CD14-positive monocyte (primary cell): ENCODE measurements at regions not wholly inside any gene's neighbourhood (a gene's known extent, or its start where the extent isn't known, plus 50 kb on each side); places are given as distances from the start of the nearest gene placed in this dataset.

Experiments used
- DNase-seq, 3 donors: peaks; one replicate each; pipeline ENCODE4 v3.0.0-alpha.2; 2011 to 2022
- H2AFZ ChIP-seq: 2 replicates; pipeline ENCODE4 v1.6.0; 2012; ENCODE audit warnings: mild to moderate bottlenecking, low read depth, low read length, inconsistent platforms; ENCODE audit not compliant: insufficient read depth, poor library complexity, severe bottlenecking
- H3K27ac ChIP-seq, 2 donors: 1 replicate in 1 of 2; 2 replicates in 1 of 2; pipeline ENCODE4 v1.5.1; 2012 to 2013; ENCODE audit warnings: low read length in 2 of 2, control low read depth in 1 of 2, inconsistent platforms in 1 of 2, low read depth in 1 of 2, mild to moderate bottlenecking in 1 of 2
- H3K27me3 ChIP-seq, 2 donors: one replicate each; pipeline versions ENCODE4 v1.6.0 to v1.6.1; 2011 to 2013; ENCODE audit warnings: low read length in 2 of 2; ENCODE audit not compliant: control insufficient read depth in 2 of 2, insufficient read depth in 2 of 2
- H3K36me3 ChIP-seq, 2 donors: replicated peaks in 1 of 2; 1 replicate in 1 of 2; 2 replicates in 1 of 2; pipeline versions ENCODE4 v1.5.1 to v1.6.1; 2012 to 2013; ENCODE audit warnings: low read length in 2 of 2, control low read depth in 1 of 2, inconsistent platforms in 1 of 2, mild to moderate bottlenecking in 1 of 2; ENCODE audit not compliant: insufficient read depth in 2 of 2, control insufficient read depth in 1 of 2
- H3K4me1 ChIP-seq, 2 donors: 1 replicate in 1 of 2; 2 replicates in 1 of 2; pipeline versions ENCODE4 v1.5.1 to v1.6.1; 2012 to 2013; ENCODE audit warnings: low read length in 2 of 2, control low read depth in 1 of 2, inconsistent platforms in 1 of 2, mild to moderate bottlenecking in 1 of 2, moderate library complexity in 1 of 2; ENCODE audit not compliant: insufficient read depth in 2 of 2, control insufficient read depth in 1 of 2
- H3K4me2 ChIP-seq: replicated peaks from 2 replicates; pipeline ENCODE3; 2012; ENCODE audit warnings: low read length, moderate library complexity, mild to moderate bottlenecking; ENCODE audit not compliant: poor library complexity, severe bottlenecking; ENCODE audit errors: extremely low read depth
- H3K4me3 ChIP-seq, 3 experiments: fragments of 200-600 bp in 1 of 3; sonication (generic) in 1 of 3; replicated peaks in 1 of 3; 1 replicate in 2 of 3; 2 replicates in 1 of 3; pipeline ENCODE4 v1.5.1; 2011 to 2013; ENCODE audit warnings: low read length in 3 of 3, mild to moderate bottlenecking in 3 of 3, control low read depth in 2 of 3, low read depth in 2 of 3, inconsistent platforms in 1 of 3, moderate library complexity in 1 of 3
- H3K79me2 ChIP-seq: 2 replicates; pipeline ENCODE4 v1.6.0; 2012; ENCODE audit warnings: mild to moderate bottlenecking, control low read depth, inconsistent platforms, low read length, moderate library complexity; ENCODE audit not compliant: insufficient read depth
- H3K9ac ChIP-seq: 2 replicates; pipeline ENCODE4 v1.6.0; 2017; ENCODE audit warnings: low read length, mild to moderate bottlenecking; ENCODE audit not compliant: insufficient read depth, poor library complexity, severe bottlenecking
- H3K9me3 ChIP-seq, 2 donors: replicated peaks in 1 of 2; 1 replicate in 1 of 2; 2 replicates in 1 of 2; pipeline versions ENCODE4 v1.5.1 to v1.6.1; 2012 to 2013; ENCODE audit warnings: low read length in 2 of 2, control low read depth in 1 of 2; ENCODE audit not compliant: control insufficient read depth in 1 of 2, insufficient read depth in 1 of 2
- H4K20me1 ChIP-seq: 2 replicates; pipeline ENCODE4 v1.6.0; 2012; ENCODE audit warnings: mild to moderate bottlenecking, low read length, control low read depth, moderate library complexity; ENCODE audit not compliant: insufficient read depth
- H3K27ac Mint-ChIP-seq, 7 donors: one replicate each; pipeline ENCODE4 v1.8.0; 2020; ENCODE audit warnings: mild to moderate bottlenecking in 7 of 7, mixed read lengths in 7 of 7, moderate library complexity in 6 of 7, inconsistent platforms in 2 of 7
- H3K27me3 Mint-ChIP-seq, 3 donors: one replicate each; pipeline ENCODE4 v1.8.0; 2021 to 2022; ENCODE audit warnings: low read depth in 3 of 3, mild to moderate bottlenecking in 3 of 3, mixed read lengths in 3 of 3, moderate library complexity in 3 of 3, inconsistent platforms in 1 of 3
- H3K36me3 Mint-ChIP-seq, 2 donors: one replicate each; pipeline ENCODE4 v1.8.0; 2020; ENCODE audit warnings: mixed read lengths in 2 of 2, inconsistent platforms in 1 of 2, mild to moderate bottlenecking in 1 of 2
- H3K4me1 Mint-ChIP-seq: one replicate; pipeline ENCODE4 v1.8.0; 2020; ENCODE audit warnings: mild to moderate bottlenecking, mixed read lengths
- H3K4me3 Mint-ChIP-seq, 2 donors: one replicate each; pipeline ENCODE4 v1.8.0; 2020; ENCODE audit warnings: mild to moderate bottlenecking in 2 of 2, mixed read lengths in 2 of 2, moderate library complexity in 1 of 2
- H3K9me3 Mint-ChIP-seq, 7 donors: one replicate each; pipeline ENCODE4 v1.8.0; 2020 to 2022; ENCODE audit warnings: mixed read lengths in 7 of 7, mild to moderate bottlenecking in 6 of 7, moderate library complexity in 6 of 7, inconsistent platforms in 2 of 7
- CTCF ChIP-seq: fragments of 200-600 bp; IDR thresholded peaks from one replicate; pipeline ENCODE4 v1.8.0; 2022; ENCODE audit warnings: antibody characterized with exemption, mild to moderate bottlenecking
- WGBS: methylation state at CpG from one replicate; pipeline ENCODE4 v1.1.5; 2013; ENCODE audit warnings: missing lambda C conversion rate; ENCODE audit not compliant: insufficient coverage; 5-methylcytosine and 5-hydroxymethylcytosine counted together
- intact Hi-C, 2 donors: fragments of 100-400 bp; cut with micrococcal nuclease; formaldehyde crosslinking; loops; one replicate each; pipeline versions ENCODE4 v1.15.0 to v1.15.1; 2023

GRCh38 chr3:102761766-102762165 is 327.0 kb downstream of the ZPLD1 start:
- WGBS: no CpG with 5 or more reads among the region's 2 CpGs
- no peak overlapping the region for H3K4me2 ChIP-seq
- H3K27ac ChIP-seq: no peak overlapping the region
- Mint-ChIP-seq H3K9me3 (peaks cover 0 to 4% (median 2%) of the 10 kb centered on the region in 7 donors), H3K36me3 (no peaks in the 10 kb centered on the region), H3K27me3 (peaks cover 0 to 2% (median 0%) of the 10 kb centered on the region in 3 donors), H3K4me3 (no peak overlapping the region), H3K4me1 (no peaks in the 10 kb centered on the region), H3K27ac (no peak overlapping the region)
- no peaks in the 10 kb centered on the region for H3K79me2 ChIP-seq
- intact Hi-C loops: no loop called here
- H4K20me1 ChIP-seq: no peaks in the 10 kb centered on the region
- DNase-seq: no peak
- no peak for TF ChIP-seq CTCF
- no peaks in the 10 kb centered on the region for H3K4me1 ChIP-seq
- no peak overlapping the region for H3K4me3 ChIP-seq
- peaks cover 3 to 5% of the 10 kb centered on the region in 2 donors for H3K9me3 ChIP-seq
- H3K9ac ChIP-seq: no peak overlapping the region
- H3K36me3 ChIP-seq: no peaks in the 10 kb centered on the region
- no peaks in the 10 kb centered on the region for H3K27me3 ChIP-seq
- no peak overlapping the region for H2AFZ ChIP-seq

- Mint-ChIP-seq H3K4me3 (no peak overlapping the region), H3K36me3 (no peaks in the 10 kb centered on the region), H3K27ac (no peak overlapping the region), H3K4me1 (no peaks in the 10 kb centered on the region), H3K9me3 (peaks cover 0 to 5% (median 0%) of the 10 kb centered on the region in 7 donors), H3K27me3 (no peaks in the 10 kb centered on the region)
- no peaks in the 10 kb centered on the region for H3K79me2 ChIP-seq
- no peak overlapping the region for H3K4me3 ChIP-seq
- no peaks in the 10 kb centered on the region for H4K20me1 ChIP-seq
- H3K27me3 ChIP-seq: no peaks in the 10 kb centered on the region
- H3K27ac ChIP-seq: no peak overlapping the region
- WGBS: no CpG with 5 or more reads among the region's 3 CpGs
- no peak overlapping the region for H3K9ac ChIP-seq
- H3K4me1 ChIP-seq: no peaks in the 10 kb centered on the region
- no peak overlapping the region for H2AFZ ChIP-seq
- H3K9me3 ChIP-seq: no peaks in the 10 kb centered on the region
- no peaks in the 10 kb centered on the region for H3K36me3 ChIP-seq
- no peak for DNase-seq
- H3K4me2 ChIP-seq: no peak overlapping the region
- no peak for TF ChIP-seq CTCF
- intact Hi-C loops: no loop called here
Measured at GRCh38 chr3:102790747-102791325, 356.0 kb downstream of the ZPLD1 start.
